Immature natural killer cell (primary cell): ENCODE measurements at regions not wholly inside any gene's neighbourhood (a gene's known extent, or its start where the extent isn't known, plus 50 kb on each side); places are given as distances from the start of the nearest gene placed in this dataset.

Experiments used
- DNase-seq, 3 donors: peaks; one replicate each; pipeline ENCODE4 v3.0.0; 2022; ENCODE audit warnings: mixed read lengths in 1 of 3
- H3K27ac Mint-ChIP-seq, 6 donors: one replicate each; pipeline ENCODE4 v1.8.0; 2020; ENCODE audit warnings: mixed read lengths in 6 of 6, mild to moderate bottlenecking in 5 of 6, inconsistent platforms in 4 of 6, moderate library complexity in 3 of 6
- H3K27me3 Mint-ChIP-seq, 3 donors: one replicate each; pipeline ENCODE4 v1.8.0; 2020 to 2021; ENCODE audit warnings: low read depth in 3 of 3, mild to moderate bottlenecking in 3 of 3, mixed read lengths in 3 of 3, moderate library complexity in 3 of 3, inconsistent platforms in 1 of 3
- H3K36me3 Mint-ChIP-seq, 3 donors: one replicate each; pipeline ENCODE4 v1.8.0; 2020; ENCODE audit warnings: mixed read lengths in 3 of 3, inconsistent platforms in 2 of 3, mild to moderate bottlenecking in 2 of 3
- H3K4me1 Mint-ChIP-seq, 2 donors: one replicate each; pipeline ENCODE4 v1.8.0; 2020; ENCODE audit warnings: inconsistent platforms in 2 of 2, mild to moderate bottlenecking in 2 of 2, mixed read lengths in 2 of 2, moderate library complexity in 1 of 2
- H3K4me3 Mint-ChIP-seq, 5 donors: one replicate each; pipeline ENCODE4 v1.8.0; 2020; ENCODE audit warnings: mild to moderate bottlenecking in 5 of 5, mixed read lengths in 5 of 5, inconsistent platforms in 3 of 5, moderate library complexity in 3 of 5
- H3K9me3 Mint-ChIP-seq, 6 donors: one replicate each; pipeline ENCODE4 v1.8.0; 2020; ENCODE audit warnings: mild to moderate bottlenecking in 6 of 6, mixed read lengths in 6 of 6, inconsistent platforms in 4 of 6, moderate library complexity in 3 of 6

GRCh38 chr5:4640795-4641194 is 499.3 kb upstream of the ADAMTS16 start:
- H3K4me3 Mint-ChIP-seq: no peak overlapping the region
- peaks cover 2 to 23% (median 6%) of the 10 kb centered on the region in 6 donors for H3K9me3 Mint-ChIP-seq
- peaks cover 0 to 2% (median 0%) of the 10 kb centered on the region in 3 donors for H3K27me3 Mint-ChIP-seq
- no peak for DNase-seq
- no peak overlapping the region for H3K27ac Mint-ChIP-seq
- H3K4me1 Mint-ChIP-seq: no peaks in the 10 kb centered on the region
- no peaks in the 10 kb centered on the region for H3K36me3 Mint-ChIP-seq

DNA sequence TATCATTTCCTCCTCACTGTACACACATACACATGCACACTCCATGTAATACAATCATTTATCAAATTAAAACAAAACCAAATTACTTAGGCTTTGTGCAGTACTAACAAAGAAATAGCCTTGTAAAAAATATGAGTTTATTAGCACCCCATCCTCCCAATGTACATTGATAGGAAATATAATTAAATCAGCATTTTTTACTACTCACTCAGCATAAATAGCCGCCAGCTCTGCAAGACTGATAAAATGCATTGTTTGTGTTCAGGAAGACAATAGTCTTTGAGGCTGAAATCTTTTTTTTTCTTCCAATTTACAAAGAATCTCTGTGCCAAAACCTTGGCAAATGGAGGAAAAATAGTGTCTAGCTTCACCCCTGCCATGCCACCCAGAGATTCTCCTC is 497.6 kb upstream of the ADAMTS16 start:
- H3K4me1 Mint-ChIP-seq: no peaks in the 10 kb centered on the region
- H3K27me3 Mint-ChIP-seq: peaks cover 0 to 3% (median 2%) of the 10 kb centered on the region in 3 donors
- no peak overlapping the region for H3K4me3 Mint-ChIP-seq
- no peak overlapping the region for H3K27ac Mint-ChIP-seq
- H3K36me3 Mint-ChIP-seq: no peaks in the 10 kb centered on the region
- DNase-seq: no peak
- H3K9me3 Mint-ChIP-seq: peaks cover 2 to 24% (median 7%) of the 10 kb centered on the region in 6 donors

- Mint-ChIP-seq H3K4me3 (no peak overlapping the region), H3K27me3 (peaks cover 0 to 3% (median 2%) of the 10 kb centered on the region in 3 donors), H3K36me3 (no peaks in the 10 kb centered on the region), H3K27ac (no peak overlapping the region), H3K4me1 (no peaks in the 10 kb centered on the region), H3K9me3 (peaks cover 2 to 24% (median 7%) of the 10 kb centered on the region in 6 donors)
- no peak for DNase-seq
Measured at GRCh38 chr5:4643190-4643589, 496.9 kb upstream of the ADAMTS16 start.

GRCh38 chr5:4643960-4644359 is 496.2 kb upstream of the ADAMTS16 start:
- no peaks in the 10 kb centered on the region for H3K36me3 Mint-ChIP-seq
- H3K4me3 Mint-ChIP-seq: no peak overlapping the region
- no peak for DNase-seq
- peaks cover 2 to 25% (median 7%) of the 10 kb centered on the region in 6 donors for H3K9me3 Mint-ChIP-seq
- H3K27me3 Mint-ChIP-seq: peaks cover 0 to 3% (median 2%) of the 10 kb centered on the region in 3 donors
- no peak overlapping the region for H3K27ac Mint-ChIP-seq
- no peaks in the 10 kb centered on the region for H3K4me1 Mint-ChIP-seq

DNA sequence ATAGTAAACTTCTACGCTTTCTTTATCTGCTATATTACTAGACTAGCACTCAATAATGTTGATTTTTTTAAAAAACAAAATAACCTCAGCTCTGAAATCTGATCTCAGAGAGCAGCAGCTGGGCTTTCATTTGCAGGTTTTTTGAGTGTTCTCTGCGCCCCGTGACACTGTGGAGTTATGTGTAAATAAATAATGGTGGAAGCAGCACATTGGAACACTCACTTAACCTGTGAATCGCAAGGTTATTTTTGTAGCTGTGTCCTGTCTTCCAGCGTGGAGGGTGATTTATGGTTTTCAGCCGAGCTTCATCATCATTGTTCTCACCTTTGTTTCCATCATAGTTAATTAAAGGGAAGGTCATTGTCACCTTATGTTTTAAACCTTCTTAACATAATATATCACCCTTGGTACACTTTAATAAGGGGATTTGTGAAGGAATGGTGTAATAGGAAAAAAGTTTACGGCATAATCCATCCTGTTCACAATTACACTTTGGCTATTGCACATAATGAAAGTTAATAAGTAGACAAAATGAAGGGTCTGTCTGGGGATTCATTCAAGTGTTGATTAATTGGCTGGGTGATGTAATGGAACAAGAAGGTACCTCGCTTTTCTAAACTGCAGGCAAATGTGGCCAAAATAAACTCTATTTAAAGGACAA is 493.3 kb upstream of the ADAMTS16 start:
- no peak for DNase-seq
- peaks cover 2 to 36% (median 7%) of the 10 kb centered on the region in 6 donors for H3K9me3 Mint-ChIP-seq
- no peaks in the 10 kb centered on the region for H3K36me3 Mint-ChIP-seq
- H3K27me3 Mint-ChIP-seq: peaks cover 0 to 3% (median 2%) of the 10 kb centered on the region in 3 donors
- H3K4me3 Mint-ChIP-seq: no peak overlapping the region
- no peak overlapping the region for H3K27ac Mint-ChIP-seq
- no peaks in the 10 kb centered on the region for H3K4me1 Mint-ChIP-seq

- Mint-ChIP-seq H3K27ac (no peak overlapping the region), H3K4me1 (no peaks in the 10 kb centered on the region), H3K4me3 (no peak overlapping the region), H3K9me3 (peaks cover 2 to 36% (median 6%) of the 10 kb centered on the region in 6 donors), H3K36me3 (no peaks in the 10 kb centered on the region), H3K27me3 (peaks cover 0 to 3% (median 2%) of the 10 kb centered on the region in 3 donors)
- no peak for DNase-seq
Measured at GRCh38 chr5:4647955-4648354, 492.2 kb upstream of the ADAMTS16 start.

GRCh38 chr5:4651806-4652565 is 488.1 kb upstream of the ADAMTS16 start:
- Mint-ChIP-seq H3K27me3 (no peaks in the 10 kb centered on the region), H3K4me1 (no peaks in the 10 kb centered on the region), H3K36me3 (no peaks in the 10 kb centered on the region), H3K9me3 (peaks cover 0 to 36% (median 6%) of the 10 kb centered on the region in 6 donors), H3K4me3 (no peak overlapping the region), H3K27ac (no peak overlapping the region)
- no peak for DNase-seq

GRCh38 chr5:4653475-4653874 is 486.7 kb upstream of the ADAMTS16 start:
- peaks cover 1 to 42% (median 8%) of the 10 kb centered on the region in 6 donors for H3K9me3 Mint-ChIP-seq
- DNase-seq: no peak
- H3K27me3 Mint-ChIP-seq: no peaks in the 10 kb centered on the region
- no peak overlapping the region for H3K4me3 Mint-ChIP-seq
- H3K27ac Mint-ChIP-seq: no peak overlapping the region
- H3K36me3 Mint-ChIP-seq: no peaks in the 10 kb centered on the region
- H3K4me1 Mint-ChIP-seq: no peaks in the 10 kb centered on the region

GRCh38 chr5:4659851-4660250 is 480.3 kb upstream of the ADAMTS16 start:
- DNase-seq: no peak
- Mint-ChIP-seq H3K9me3 (peaks cover 0 to 37% (median 10%) of the 10 kb centered on the region in 6 donors), H3K36me3 (peaks cover 0 to 5% (median 0%) of the 10 kb centered on the region in 3 donors), H3K4me3 (no peak overlapping the region), H3K4me1 (no peaks in the 10 kb centered on the region), H3K27ac (no peak overlapping the region), H3K27me3 (no peaks in the 10 kb centered on the region)

DNA sequence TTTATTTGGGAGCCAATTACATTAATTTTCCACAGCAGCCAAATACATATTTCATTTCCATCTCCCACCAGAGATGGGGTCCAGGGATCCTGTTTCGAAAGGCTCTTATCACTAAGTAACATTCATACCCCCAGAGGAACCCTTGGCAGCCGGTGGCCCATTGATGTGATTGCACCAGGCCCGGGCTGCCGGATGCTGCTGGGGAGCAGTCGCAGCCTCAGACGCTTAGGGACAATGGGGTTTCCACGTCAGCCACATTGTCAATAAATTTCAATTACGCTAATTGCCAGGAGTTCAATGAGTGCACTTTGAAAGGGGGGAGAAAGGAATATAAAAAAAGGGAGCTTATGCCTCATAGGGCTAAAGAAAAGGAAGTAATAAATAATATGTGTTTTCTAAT is 478.8 kb upstream of the ADAMTS16 start:
- H3K4me3 Mint-ChIP-seq: no peak overlapping the region
- no peaks in the 10 kb centered on the region for H3K27me3 Mint-ChIP-seq

GRCh38 chr5:4661836-4662235 is 478.3 kb upstream of the ADAMTS16 start:
- no peak overlapping the region for H3K4me3 Mint-ChIP-seq
- H3K9me3 Mint-ChIP-seq: peaks cover 0 to 30% (median 9%) of the 10 kb centered on the region in 6 donors
- H3K27ac Mint-ChIP-seq: no peak overlapping the region
- H3K36me3 Mint-ChIP-seq: peaks cover 0 to 5% (median 0%) of the 10 kb centered on the region in 3 donors
- no peaks in the 10 kb centered on the region for H3K27me3 Mint-ChIP-seq
- no peaks in the 10 kb centered on the region for H3K4me1 Mint-ChIP-seq
- DNase-seq: no peak

More for the DNA sequence above, 478.8 kb upstream of the ADAMTS16 start:
- no peak for DNase-seq
- Mint-ChIP-seq H3K4me1 (no peaks in the 10 kb centered on the region), H3K36me3 (peaks cover 0 to 5% (median 0%) of the 10 kb centered on the region in 3 donors), H3K27ac (no peak overlapping the region), H3K9me3 (peaks cover 0 to 29% (median 9%) of the 10 kb centered on the region in 6 donors)

DNA sequence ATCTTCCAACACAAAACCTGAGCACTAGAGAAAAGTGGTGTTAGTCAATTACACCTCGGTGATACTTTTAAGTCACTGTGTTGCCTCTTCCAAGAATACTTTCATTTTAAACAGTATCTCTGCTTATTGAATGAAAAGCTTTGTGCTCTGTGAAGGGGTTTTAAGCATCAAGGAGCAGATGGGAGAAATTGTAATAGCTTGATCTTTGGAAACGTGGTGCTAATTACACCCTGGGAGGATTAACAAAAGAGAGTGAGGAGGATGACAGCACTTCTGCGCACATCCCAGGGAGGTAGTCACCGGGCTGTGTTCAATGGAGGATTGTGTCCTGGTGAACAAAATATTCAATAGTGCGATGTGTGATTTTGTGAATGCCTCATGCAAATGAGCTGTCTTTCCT is 477.4 kb upstream of the ADAMTS16 start:
- H3K36me3 Mint-ChIP-seq: peaks cover 0 to 5% (median 0%) of the 10 kb centered on the region in 3 donors
- no peaks in the 10 kb centered on the region for H3K27me3 Mint-ChIP-seq
- H3K9me3 Mint-ChIP-seq: peaks cover 4 to 33% (median 10%) of the 10 kb centered on the region in 6 donors
- no peak for DNase-seq
- H3K4me3 Mint-ChIP-seq: no peak overlapping the region
- H3K27ac Mint-ChIP-seq: no peak overlapping the region
- no peaks in the 10 kb centered on the region for H3K4me1 Mint-ChIP-seq

DNA sequence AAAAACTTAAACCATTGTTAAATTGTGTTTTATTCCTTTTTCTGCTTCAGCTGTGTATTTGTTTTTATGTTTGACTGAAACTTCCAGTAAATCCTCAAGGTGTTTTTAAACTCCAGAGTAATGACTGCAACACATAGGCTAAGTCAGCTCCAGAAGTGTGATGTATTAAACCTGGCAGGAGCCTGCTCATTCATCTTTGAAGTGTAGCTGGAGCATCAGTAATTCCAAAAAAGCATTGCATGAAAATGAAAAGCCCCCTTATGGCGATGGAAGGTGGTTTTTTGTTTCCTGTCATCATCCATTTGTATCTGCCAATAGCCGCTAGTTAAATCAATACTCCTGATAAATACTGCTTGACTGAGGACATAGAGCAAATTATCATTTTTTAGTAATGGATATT is 474.2 kb upstream of the ADAMTS16 start:
- Mint-ChIP-seq H3K27me3 (peaks cover 0 to 2% (median 2%) of the 10 kb centered on the region in 3 donors), H3K4me3 (no peak overlapping the region), H3K9me3 (peaks cover 0 to 24% (median 2%) of the 10 kb centered on the region in 6 donors), H3K27ac (no peak overlapping the region), H3K4me1 (no peaks in the 10 kb centered on the region), H3K36me3 (no peaks in the 10 kb centered on the region)
- DNase-seq: no peak

DNA sequence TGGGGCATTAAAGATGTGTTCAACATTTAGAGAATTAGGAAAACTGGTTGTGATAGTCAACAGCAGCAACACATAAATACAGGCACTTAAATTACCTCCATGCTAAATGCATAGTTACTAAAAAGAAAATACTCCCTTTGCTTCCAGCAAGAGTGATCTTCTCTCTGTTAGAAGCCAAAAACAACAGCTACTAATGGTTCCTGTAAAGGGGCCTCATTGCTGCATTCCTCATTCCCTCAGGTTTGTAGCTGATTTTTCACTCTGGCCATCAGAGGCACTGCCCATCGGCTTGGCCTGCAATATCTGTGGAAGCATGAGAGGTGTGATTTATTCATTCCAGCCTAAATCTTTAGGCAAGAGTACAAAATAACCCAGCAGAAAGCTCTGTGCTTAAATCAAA is 466.0 kb upstream of the ADAMTS16 start:
- H3K9me3 Mint-ChIP-seq: peaks cover 0 to 19% (median 5%) of the 10 kb centered on the region in 6 donors
- DNase-seq: no peak
- peaks cover 0 to 2% (median 2%) of the 10 kb centered on the region in 3 donors for H3K27me3 Mint-ChIP-seq
- H3K36me3 Mint-ChIP-seq: no peaks in the 10 kb centered on the region
- no peak overlapping the region for H3K4me3 Mint-ChIP-seq
- no peaks in the 10 kb centered on the region for H3K4me1 Mint-ChIP-seq
- no peak overlapping the region for H3K27ac Mint-ChIP-seq
